Loucy (cell line): ENCODE measurements at regions not wholly inside any gene's neighbourhood (a gene's known extent, or its start where the extent isn't known, plus 50 kb on each side); places are given as distances from the start of the nearest gene placed in this dataset.
"Not testable (repeated sequence)": the region's sequence is repeated elsewhere in the genome, so short reads cannot be mapped to it uniquely, and the experiment has no call there.

Source experiments
- EZH2phosphoT487 ChIP-seq: fragments of 200-600 bp; IDR thresholded peaks from 2 replicates; pipeline ENCODE4 v1.6.1; 2018; ENCODE audit warnings: antibody characterized with exemption, mild to moderate bottlenecking, moderate library complexity, borderline replicate concordance
- TF ChIP-seq, protein P1 (sequence below): fragments of 200-600 bp; sonication (generic); conservative IDR thresholded peaks from 2 replicates; pipeline ENCODE4 v1.5.1; 2014; ENCODE audit warnings: mild to moderate bottlenecking, antibody characterized with exemption, low read length

DNA sequence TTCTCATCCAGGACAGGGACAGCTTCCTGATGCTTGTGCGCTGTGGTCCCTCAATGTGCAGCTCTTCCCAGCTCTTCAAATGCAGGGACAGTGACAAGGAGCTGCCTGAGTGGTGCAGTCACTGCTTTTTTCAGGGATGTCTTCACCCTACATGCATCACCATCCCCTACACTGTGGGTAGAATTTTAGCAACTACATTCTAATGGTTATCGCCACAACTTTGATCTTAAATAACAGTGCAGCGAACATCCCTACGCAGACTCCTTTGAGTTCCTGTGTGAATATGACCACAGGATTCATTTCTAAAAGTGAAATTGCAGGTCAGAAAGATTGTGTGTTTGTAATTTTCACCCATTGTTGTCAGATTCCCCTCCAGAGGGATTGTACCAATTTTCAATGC lies 90.9 kb downstream of the GGTLC2 start:
- TF ChIP-seq, protein P1, sequence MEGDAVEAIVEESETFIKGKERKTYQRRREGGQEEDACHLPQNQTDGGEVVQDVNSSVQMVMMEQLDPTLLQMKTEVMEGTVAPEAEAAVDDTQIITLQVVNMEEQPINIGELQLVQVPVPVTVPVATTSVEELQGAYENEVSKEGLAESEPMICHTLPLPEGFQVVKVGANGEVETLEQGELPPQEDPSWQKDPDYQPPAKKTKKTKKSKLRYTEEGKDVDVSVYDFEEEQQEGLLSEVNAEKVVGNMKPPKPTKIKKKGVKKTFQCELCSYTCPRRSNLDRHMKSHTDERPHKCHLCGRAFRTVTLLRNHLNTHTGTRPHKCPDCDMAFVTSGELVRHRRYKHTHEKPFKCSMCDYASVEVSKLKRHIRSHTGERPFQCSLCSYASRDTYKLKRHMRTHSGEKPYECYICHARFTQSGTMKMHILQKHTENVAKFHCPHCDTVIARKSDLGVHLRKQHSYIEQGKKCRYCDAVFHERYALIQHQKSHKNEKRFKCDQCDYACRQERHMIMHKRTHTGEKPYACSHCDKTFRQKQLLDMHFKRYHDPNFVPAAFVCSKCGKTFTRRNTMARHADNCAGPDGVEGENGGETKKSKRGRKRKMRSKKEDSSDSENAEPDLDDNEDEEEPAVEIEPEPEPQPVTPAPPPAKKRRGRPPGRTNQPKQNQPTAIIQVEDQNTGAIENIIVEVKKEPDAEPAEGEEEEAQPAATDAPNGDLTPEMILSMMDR = not testable (repeated sequence)
- TF ChIP-seq EZH2phosphoT487 = not testable (repeated sequence)
